Effector CD4-positive, alpha-beta T cell (primary cell): ENCODE measurements at regions not wholly inside any gene's neighbourhood (a gene's known extent, or its start where the extent isn't known, plus 50 kb on each side); places are given as distances from the start of the nearest gene placed in this dataset.
"Not testable (repeated sequence)": the region's sequence is repeated elsewhere in the genome, so short reads cannot be mapped to it uniquely, and the experiment has no call there.

ENCODE experiments used
- DNase-seq: peaks from one replicate; pipeline ENCODE4 v3.0.0-alpha.2; 2020

GRCh38 chr3:109920749-109921148, 583.4 kb upstream of the DPPA4 start:
- no peak for DNase-seq

GRCh38 chr3:109921509-109921908, 584.2 kb upstream of the DPPA4 start:
- DNase-seq: no peak

- no peak for DNase-seq
These were observed 585.5 kb upstream of the DPPA4 start for GRCh38 chr3:109922856-109923255.

- DNase-seq: no peak
These were observed 586.1 kb upstream of the DPPA4 start for GRCh38 chr3:109923431-109923830.

- DNase-seq: no peak
These were observed 586.9 kb upstream of the DPPA4 start for GRCh38 chr3:109924196-109924595.

GRCh38 chr3:109926376-109926775, 589.0 kb upstream of the DPPA4 start:
- no peak for DNase-seq

- no peak for DNase-seq
These were observed 589.8 kb upstream of the DPPA4 start for GRCh38 chr3:109927161-109927560.

GRCh38 chr3:109927726-109928125, 590.4 kb upstream of the DPPA4 start:
- no peak for DNase-seq

- DNase-seq: no peak
These were observed 593.2 kb upstream of the DPPA4 start for GRCh38 chr3:109930582-109930981.

- no peak for DNase-seq
These were observed 596.2 kb upstream of the DPPA4 start for GRCh38 chr3:109933576-109933975.

- no peak for DNase-seq
These were observed 602.5 kb upstream of the DPPA4 start for GRCh38 chr3:109939817-109940216.

- no peak for DNase-seq
These were observed 605.8 kb upstream of the DPPA4 start for GRCh38 chr3:109943181-109943580.

GRCh38 chr3:109944836-109945235, 607.5 kb upstream of the DPPA4 start:
- no peak for DNase-seq

- no peak for DNase-seq
These were observed 615.6 kb upstream of the DPPA4 start for GRCh38 chr3:109952924-109953323.

GRCh38 chr3:109963831-109964230, 626.5 kb upstream of the DPPA4 start:
- no peak for DNase-seq

GRCh38 chr3:109973733-109974132, 636.4 kb upstream of the DPPA4 start:
- no peak for DNase-seq

- no peak for DNase-seq
These were observed 640.6 kb upstream of the DPPA4 start for GRCh38 chr3:109977897-109978296.

- DNase-seq: no peak
These were observed 644.9 kb upstream of the DPPA4 start for GRCh38 chr3:109982201-109982600.

- no peak for DNase-seq
These were observed 647.6 kb upstream of the DPPA4 start for GRCh38 chr3:109984976-109985375.

- DNase-seq: no peak
These were observed 648.7 kb upstream of the DPPA4 start for GRCh38 chr3:109985943-109986555.

- no peak for DNase-seq
These were observed 657.5 kb upstream of the DPPA4 start for GRCh38 chr3:109994853-109995252.

- DNase-seq: no peak
These were observed 658.0 kb upstream of the DPPA4 start for GRCh38 chr3:109995377-109995776.

GRCh38 chr3:110001905-110002304, 664.6 kb upstream of the DPPA4 start:
- DNase-seq: not testable (repeated sequence)

GRCh38 chr3:110006913-110007312, 669.6 kb upstream of the DPPA4 start:
- no peak for DNase-seq

GRCh38 chr3:110015231-110015963, 678.1 kb upstream of the DPPA4 start:
- DNase-seq: no peak
